H9 (cell line): ENCODE measurements at regions not wholly inside any gene's neighbourhood (a gene's known extent, or its start where the extent isn't known, plus 50 kb on each side); places are given as distances from the start of the nearest gene placed in this dataset.
A peak's percentile ranks its signal among the peaks of the same experiment; 100 is the strongest.

ENCODE experiments used
- DNase-seq: peaks from one replicate; pipeline ENCODE4 v3.0.0-alpha.2; 2017
- H2AFZ ChIP-seq: one replicate; pipeline ENCODE4 v1.6.1; 2013; ENCODE audit warnings: mild to moderate bottlenecking, low read length, control low read depth, moderate library complexity
- H2AK5ac ChIP-seq: 2 replicates; pipeline ENCODE4 v1.6.1; 2013; ENCODE audit warnings: low read length, control low read depth, mixed read lengths; ENCODE audit not compliant: insufficient read length
- H2BK120ac ChIP-seq: one replicate; pipeline ENCODE4 v1.6.1; 2013; ENCODE audit warnings: low read depth, mild to moderate bottlenecking, low read length, control low read depth, inconsistent platforms; ENCODE audit not compliant: poor library complexity, severe bottlenecking
- H2BK12ac ChIP-seq: 2 replicates; pipeline ENCODE4 v1.6.1; 2013; ENCODE audit warnings: low read length, control low read depth, mixed read lengths, low read depth; ENCODE audit not compliant: insufficient read length
- H2BK15ac ChIP-seq: 2 replicates; pipeline ENCODE4 v1.6.1; 2013; ENCODE audit warnings: low read depth, low read length, control low read depth
- H2BK20ac ChIP-seq: one replicate; pipeline ENCODE4 v1.6.1; 2013; ENCODE audit warnings: low read depth, mild to moderate bottlenecking, low read length, control low read depth, inconsistent platforms; ENCODE audit not compliant: poor library complexity, severe bottlenecking
- H2BK5ac ChIP-seq: 2 replicates; pipeline ENCODE4 v1.6.1; 2013; ENCODE audit warnings: low read length, control low read depth, mixed read lengths; ENCODE audit not compliant: insufficient read length
- H3K14ac ChIP-seq: 2 replicates; pipeline ENCODE4 v1.6.1; 2013; ENCODE audit warnings: low read length, control low read depth; ENCODE audit not compliant: insufficient read depth
- H3K18ac ChIP-seq: 2 replicates; pipeline ENCODE4 v1.6.1; 2013; ENCODE audit warnings: low read depth, mild to moderate bottlenecking, mixed read lengths, low read length, control low read depth; ENCODE audit not compliant: insufficient read length
- H3K23ac ChIP-seq: 2 replicates; pipeline ENCODE4 v1.6.1; 2013; ENCODE audit warnings: low read length, control low read depth, mixed read lengths, low read depth; ENCODE audit not compliant: insufficient read length
- H3K23me2 ChIP-seq: 2 replicates; pipeline ENCODE4 v1.6.1; 2013; ENCODE audit warnings: low read depth, mild to moderate bottlenecking, mixed read lengths, low read length, control low read depth; ENCODE audit not compliant: insufficient read length, poor library complexity, severe bottlenecking
- H3K27ac ChIP-seq: 2 replicates; pipeline ENCODE4 v1.5.1; 2013; ENCODE audit warnings: low read length, control low read depth, mixed read lengths, low read depth; ENCODE audit not compliant: insufficient read length
- H3K27me3 ChIP-seq: 2 replicates; pipeline ENCODE4 v1.6.1; 2013; ENCODE audit warnings: low read length, control low read depth, inconsistent platforms; ENCODE audit not compliant: insufficient read depth
- H3K4ac ChIP-seq: 2 replicates; pipeline ENCODE4 v1.6.1; 2013; ENCODE audit warnings: low read depth, mild to moderate bottlenecking, control low read depth, inconsistent platforms, low read length, moderate library complexity
- H3K4me1 ChIP-seq: 2 replicates; pipeline ENCODE4 v1.6.1; 2013; ENCODE audit warnings: low read length, control low read depth, inconsistent platforms; ENCODE audit not compliant: insufficient read depth
- H3K4me2 ChIP-seq: 2 replicates; pipeline ENCODE4 v1.6.1; 2013; ENCODE audit warnings: low read length, control low read depth, mixed read lengths; ENCODE audit not compliant: insufficient read length, insufficient read depth
- H3K56ac ChIP-seq: 2 replicates; pipeline ENCODE4 v1.6.1; 2013; ENCODE audit warnings: low read depth, mild to moderate bottlenecking, mixed read lengths, low read length, control low read depth; ENCODE audit not compliant: insufficient read length
- H3K79me1 ChIP-seq: 2 replicates; pipeline ENCODE4 v1.6.1; 2013; ENCODE audit warnings: low read depth, mild to moderate bottlenecking, moderate library complexity, low read length, control low read depth, inconsistent platforms; ENCODE audit not compliant: insufficient read depth, poor library complexity, severe bottlenecking
- H3K79me2 ChIP-seq: 2 replicates; pipeline ENCODE4 v1.6.1; 2013; ENCODE audit warnings: low read length, control low read depth, inconsistent platforms; ENCODE audit not compliant: insufficient read depth
- H3K9ac ChIP-seq: 2 replicates; pipeline ENCODE4 v1.6.1; 2013; ENCODE audit warnings: low read length, control low read depth, mixed read lengths; ENCODE audit not compliant: insufficient read length; ENCODE audit errors: extremely low read depth
- H3K9me3 ChIP-seq: one replicate; pipeline ENCODE4 v1.6.1; 2013; ENCODE audit warnings: low read depth, low read length, inconsistent platforms; ENCODE audit not compliant: control insufficient read depth
- H3T11ph ChIP-seq: one replicate; pipeline ENCODE4 v1.6.1; 2013; ENCODE audit warnings: mild to moderate bottlenecking, low read length, control low read depth, inconsistent platforms
- H4K20me1 ChIP-seq: one replicate; pipeline ENCODE4 v1.6.1; 2013; ENCODE audit not compliant: control insufficient read depth, insufficient read length, insufficient read depth
- H4K5ac ChIP-seq: 2 replicates; pipeline ENCODE4 v1.6.1; 2013; ENCODE audit warnings: low read depth, mild to moderate bottlenecking, mixed read lengths, low read length, control low read depth; ENCODE audit not compliant: insufficient read length
- H4K8ac ChIP-seq: replicated peaks from 2 replicates; pipeline ENCODE4 v1.6.1; 2013; ENCODE audit warnings: low read length, control low read depth, mixed read lengths, low read depth; ENCODE audit not compliant: insufficient read length
- H4K91ac ChIP-seq: 2 replicates; pipeline ENCODE4 v1.6.1; 2013; ENCODE audit warnings: low read depth, mild to moderate bottlenecking, moderate library complexity, mixed read lengths, low read length, control low read depth; ENCODE audit not compliant: insufficient read length
- H3K27ac Mint-ChIP-seq, 3 experiments: 2 replicates in 2 of 3; 3 replicates in 1 of 3; pipeline ENCODE4 v1.8.0; 2020 to 2021; ENCODE audit warnings: mixed read lengths in 3 of 3, mild to moderate bottlenecking in 1 of 3, moderate library complexity in 1 of 3
- H3K27me3 Mint-ChIP-seq: 2 replicates; pipeline ENCODE4 v1.8.0; 2021; ENCODE audit warnings: low read depth, mild to moderate bottlenecking, moderate library complexity, mixed read lengths
- H3K36me3 Mint-ChIP-seq, 3 experiments: 2 replicates in 2 of 3; 3 replicates in 1 of 3; pipeline ENCODE4 v1.8.0; 2020 to 2021; ENCODE audit warnings: low read depth in 3 of 3, mixed read lengths in 3 of 3; ENCODE audit not compliant: insufficient read depth in 1 of 3
- H3K4me1 Mint-ChIP-seq, 2 experiments: 2 replicates each; pipeline ENCODE4 v1.8.0; 2020; ENCODE audit warnings: mixed read lengths in 2 of 2
- H3K4me3 Mint-ChIP-seq, 2 experiments: 2 replicates in 1 of 2; 3 replicates in 1 of 2; pipeline ENCODE4 v1.8.0; 2020 to 2021; ENCODE audit warnings: mild to moderate bottlenecking in 2 of 2, mixed read lengths in 2 of 2, moderate library complexity in 1 of 2
- H3K9me3 Mint-ChIP-seq, 2 experiments: 2 replicates in 1 of 2; 3 replicates in 1 of 2; pipeline ENCODE4 v1.8.0; 2020; ENCODE audit warnings: mild to moderate bottlenecking in 2 of 2, mixed read lengths in 2 of 2, moderate library complexity in 1 of 2
- WGBS: extraction: QIAGEN DNeasy Blood & Tissue Kit; methylation state at CpG from one replicate; pipeline ENCODE4 v1.1.7; 2013; ENCODE audit warnings: missing lambda C conversion rate, low lambda C conversion rate, mixed read lengths; ENCODE audit not compliant: insufficient read length; ENCODE audit errors: extremely low coverage; 5-methylcytosine and 5-hydroxymethylcytosine counted together
- TF ChIP-seq, protein P1 (sequence below): fragments of 200-600 bp; sonication (generic); conservative IDR thresholded peaks from 3 replicates; pipeline ENCODE4 v1.8.0; 2021; ENCODE audit warnings: antibody characterized with exemption, mild to moderate bottlenecking

GRCh38 chr15:93179072-93179471 is 90.1 kb upstream of the RGMA start:
- H2BK5ac ChIP-seq, result no peak overlapping the region
- H3K23ac ChIP-seq, result no peak overlapping the region
- Mint-ChIP-seq H3K9me3 (peaks cover 4 to 5% of the 10 kb centered on the region in 2 experiments; a peak in 4 of 5 replicates), H3K4me3 (no peak overlapping the region), H3K36me3 (peaks cover 0 to 5% (median 2%) of the 10 kb centered on the region in 3 experiments; a peak in 3 of 7 replicates), H3K4me1 (peaks cover 36% of the 10 kb centered on the region in 2 experiments), H3K27ac (peak overlapping the region in 1 of 3 experiments; percentile 85; a peak in 1 of 7 replicates), H3K27me3 (peaks cover 36% of the 10 kb centered on the region)
- H3K18ac ChIP-seq, result no peak overlapping the region
- H3K4me2 ChIP-seq, result no peak overlapping the region
- H3K56ac ChIP-seq, result no peak overlapping the region
- H3K23me2 ChIP-seq, result no peaks in the 10 kb centered on the region
- no peak overlapping the region for H4K91ac ChIP-seq
- H3K9ac ChIP-seq, result no peak overlapping the region
- H3K79me1 ChIP-seq, result no peaks in the 10 kb centered on the region
- TF ChIP-seq, protein P1, sequence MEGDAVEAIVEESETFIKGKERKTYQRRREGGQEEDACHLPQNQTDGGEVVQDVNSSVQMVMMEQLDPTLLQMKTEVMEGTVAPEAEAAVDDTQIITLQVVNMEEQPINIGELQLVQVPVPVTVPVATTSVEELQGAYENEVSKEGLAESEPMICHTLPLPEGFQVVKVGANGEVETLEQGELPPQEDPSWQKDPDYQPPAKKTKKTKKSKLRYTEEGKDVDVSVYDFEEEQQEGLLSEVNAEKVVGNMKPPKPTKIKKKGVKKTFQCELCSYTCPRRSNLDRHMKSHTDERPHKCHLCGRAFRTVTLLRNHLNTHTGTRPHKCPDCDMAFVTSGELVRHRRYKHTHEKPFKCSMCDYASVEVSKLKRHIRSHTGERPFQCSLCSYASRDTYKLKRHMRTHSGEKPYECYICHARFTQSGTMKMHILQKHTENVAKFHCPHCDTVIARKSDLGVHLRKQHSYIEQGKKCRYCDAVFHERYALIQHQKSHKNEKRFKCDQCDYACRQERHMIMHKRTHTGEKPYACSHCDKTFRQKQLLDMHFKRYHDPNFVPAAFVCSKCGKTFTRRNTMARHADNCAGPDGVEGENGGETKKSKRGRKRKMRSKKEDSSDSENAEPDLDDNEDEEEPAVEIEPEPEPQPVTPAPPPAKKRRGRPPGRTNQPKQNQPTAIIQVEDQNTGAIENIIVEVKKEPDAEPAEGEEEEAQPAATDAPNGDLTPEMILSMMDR, result no peak
- H2BK20ac ChIP-seq, result no peak overlapping the region
- H2AFZ ChIP-seq, result no peak overlapping the region
- H3K14ac ChIP-seq, result no peak overlapping the region
- no peak overlapping the region for H2BK12ac ChIP-seq
- WGBS, result no CpG with 5 or more reads among the region's 15 CpGs
- H2AK5ac ChIP-seq, result no peak overlapping the region
- no peak overlapping the region for H4K8ac ChIP-seq
- no peak overlapping the region for H3K27ac ChIP-seq
- H3K27me3 ChIP-seq, result no peaks in the 10 kb centered on the region
- H2BK120ac ChIP-seq, result no peak overlapping the region
- H3K4me1 ChIP-seq, result peaks cover 13% of the 10 kb centered on the region; the same call in 1 of the 2 replicates
- H3T11ph ChIP-seq, result no peak overlapping the region
- no peak overlapping the region for H4K5ac ChIP-seq
- H2BK15ac ChIP-seq, result no peak overlapping the region
- H4K20me1 ChIP-seq, result peaks cover 2% of the 10 kb centered on the region
- no peak for DNase-seq
- H3K4ac ChIP-seq, result no peak overlapping the region
- no peaks in the 10 kb centered on the region for H3K9me3 ChIP-seq
- H3K79me2 ChIP-seq, result no peaks in the 10 kb centered on the region
